SK-N-SH (cell line): ENCODE measurements at regions not wholly inside any gene's neighbourhood (a gene's known extent, or its start where the extent isn't known, plus 50 kb on each side); places are given as distances from the start of the nearest gene placed in this dataset.
"Not testable (repeated sequence)": the region's sequence is repeated elsewhere in the genome, so short reads cannot be mapped to it uniquely, and the experiment has no call there.

Experiments used
- CTCF ChIA-PET: fragments of 300-600, 350-600 bp; formaldehyde crosslinking; extraction: SDS; loops from one replicate; lab custom pipeline; 2021; lab: Yijun Ruan, JAX
- POLR2A ChIA-PET: fragments of 350-600 bp; sonication (Branson Sonifier 250); formaldehyde crosslinking; extraction: SDS; loops from one replicate; lab custom pipeline; 2020; ENCODE audit warnings: antibody characterized with exemption, inconsistent platforms; lab: Yijun Ruan, JAX
- DNase-seq: peaks from one replicate; pipeline ENCODE4 v3.0.0; 2012
- H2AFZ ChIP-seq: fragments of 200-600 bp; sonication (generic); 2 replicates; pipeline ENCODE4 v1.8.1; 2016; ENCODE audit warnings: antibody characterized with exemption, mild to moderate bottlenecking, low read depth
- H3F3A ChIP-seq: fragments of 200-600 bp; sonication (generic); replicated peaks from 2 replicates; pipeline ENCODE3; 2016; ENCODE audit warnings: antibody characterized with exemption, mild to moderate bottlenecking; ENCODE audit not compliant: insufficient read depth
- H3K27ac ChIP-seq, 2 experiments: fragments of 200-500 bp in 1 of 2; fragments of 200-600 bp in 1 of 2; sonication (Bioruptor generic) in 1 of 2; sonication (generic), shearing (Covaris generic) in 1 of 2; 2 replicates each; pipeline versions ENCODE4 v1.5.1 to v1.6.1; 2014 to 2016; ENCODE audit warnings: low read depth in 2 of 2, inconsistent platforms in 1 of 2, low read length in 1 of 2, mild to moderate bottlenecking in 1 of 2, mixed read lengths in 1 of 2
- H3K27me3 ChIP-seq: fragments of 200-600 bp; sonication (generic), shearing (Covaris generic); 2 replicates; pipeline ENCODE4 v1.6.1; 2016; ENCODE audit warnings: mixed run types; ENCODE audit not compliant: insufficient read depth
- H3K36me3 ChIP-seq, 2 experiments: fragments of 200-500 bp in 1 of 2; fragments of 200-600 bp in 1 of 2; sonication (Bioruptor generic) in 1 of 2; sonication (generic) in 1 of 2; replicated peaks in 1 of 2; 2 replicates each; pipeline versions ENCODE3 to v1.5.1; 2014 to 2016; ENCODE audit warnings: low read length in 1 of 2, mild to moderate bottlenecking in 1 of 2; ENCODE audit not compliant: insufficient read depth in 2 of 2, control insufficient read depth in 1 of 2
- H3K4me1 ChIP-seq, 2 experiments: fragments of 200-500 bp in 1 of 2; fragments of 200-600 bp in 1 of 2; sonication (Bioruptor generic) in 1 of 2; sonication (generic), shearing (Covaris generic) in 1 of 2; 2 replicates each; pipeline versions ENCODE4 v1.5.1 to v1.6.1; 2014 to 2016; ENCODE audit warnings: low read depth in 1 of 2, low read length in 1 of 2, mixed run types in 1 of 2; ENCODE audit not compliant: insufficient read depth in 2 of 2, control insufficient read depth in 1 of 2
- H3K4me2 ChIP-seq: fragments of 200-600 bp; sonication (generic), shearing (Covaris generic); 2 replicates; pipeline ENCODE4 v1.6.1; 2017; ENCODE audit warnings: mixed run types
- H3K4me3 ChIP-seq, 2 experiments: fragments of 200-500 bp in 1 of 2; fragments of 200-600 bp in 1 of 2; sonication (Bioruptor generic) in 1 of 2; sonication (generic), shearing (Covaris generic) in 1 of 2; 2 replicates each; pipeline versions ENCODE4 v1.5.1 to v1.8.1; 2014 to 2016; ENCODE audit warnings: low read depth in 2 of 2, inconsistent platforms in 1 of 2, low read length in 1 of 2, mild to moderate bottlenecking in 1 of 2, mixed read lengths in 1 of 2, moderate library complexity in 1 of 2
- H3K79me2 ChIP-seq: fragments of 200-600 bp; sonication (generic); 2 replicates; pipeline ENCODE4 v1.8.1; 2017; ENCODE audit warnings: mild to moderate bottlenecking; ENCODE audit not compliant: insufficient read depth
- H3K9ac ChIP-seq: fragments of 200-600 bp; sonication (generic); 2 replicates; pipeline ENCODE4 v1.6.1; 2017; ENCODE audit warnings: mixed run types
- H3K9me2 ChIP-seq: fragments of 200-600 bp; sonication (generic); 2 replicates; pipeline ENCODE4 v1.6.1; 2017; ENCODE audit warnings: mixed run types
- H3K9me3 ChIP-seq: fragments of 200-600 bp; sonication (generic); 2 replicates; pipeline ENCODE4 v1.6.1; 2017; ENCODE audit warnings: mixed run types, mild to moderate bottlenecking, moderate library complexity
- H4K20me1 ChIP-seq: fragments of 200-600 bp; sonication (generic); 2 replicates; pipeline ENCODE4 v1.6.1; 2017; ENCODE audit warnings: mild to moderate bottlenecking, mixed run types; ENCODE audit not compliant: insufficient read depth
- EP300 ChIP-seq, 2 experiments: IDR thresholded peaks; 2 replicates each; pipeline versions ENCODE4 v1.4.0 to v1.6.1; 2012; ENCODE audit warnings: borderline replicate concordance in 1 of 2, low read depth in 1 of 2, low read length in 1 of 2
- FOSL2 ChIP-seq: IDR thresholded peaks from 2 replicates; pipeline ENCODE4 v1.4.0; 2012; ENCODE audit warnings: low read depth, mild to moderate bottlenecking, moderate library complexity, borderline replicate concordance
- FOXJ3 ChIP-seq: sonication (generic); formaldehyde crosslinking; IDR thresholded peaks from 2 replicates; pipeline ENCODE4 v1.5.1; 2020; ENCODE audit warnings: mild to moderate bottlenecking, missing genetic modification reagents
- GATA2 ChIP-seq: sonication (generic); formaldehyde crosslinking; IDR thresholded peaks from 2 replicates; pipeline ENCODE4 v1.5.0; 2020; ENCODE audit warnings: mild to moderate bottlenecking, missing genetic modification reagents
- NFIC ChIP-seq: IDR thresholded peaks from 2 replicates; pipeline ENCODE4 v1.4.0; 2012; ENCODE audit warnings: borderline replicate concordance
- POLR2AphosphoS5 ChIP-seq: IDR thresholded peaks from 2 replicates; pipeline ENCODE4 v1.6.1; 2012; ENCODE audit warnings: low read depth, low read length
- RAD21 ChIP-seq: IDR thresholded peaks from 2 replicates; pipeline ENCODE4 v1.6.1; 2012; ENCODE audit warnings: mild to moderate bottlenecking, low read length
- REST ChIP-seq: IDR thresholded peaks from 2 replicates; pipeline ENCODE4 v1.6.1; 2012; ENCODE audit warnings: mild to moderate bottlenecking, low read depth, low read length, moderate library complexity
- RFX5 ChIP-seq: IDR thresholded peaks from 2 replicates; pipeline ENCODE4 v1.6.1; 2012; ENCODE audit warnings: mild to moderate bottlenecking, improper control_type of control experiment, low read length
- RXRA ChIP-seq: IDR thresholded peaks from 2 replicates; pipeline ENCODE4 v1.4.0; 2012; ENCODE audit warnings: low read depth, mild to moderate bottlenecking, borderline replicate concordance
- TAF1 ChIP-seq: IDR thresholded peaks from 2 replicates; pipeline ENCODE4 v1.6.1; 2012; ENCODE audit warnings: low read depth, mild to moderate bottlenecking, low read length, moderate library complexity, borderline replicate concordance
- TEAD4 ChIP-seq: IDR thresholded peaks from 2 replicates; pipeline ENCODE4 v1.4.0; 2012; ENCODE audit warnings: mild to moderate bottlenecking, borderline replicate concordance; ENCODE audit not compliant: insufficient read depth
- USF2 ChIP-seq: fragments of 150-350 bp; IDR thresholded peaks from 2 replicates; pipeline ENCODE4 v1.6.1; 2017; ENCODE audit warnings: antibody characterized with exemption, low read length, low read depth, borderline replicate concordance
- WGBS: methylation state at CpG from one replicate; pipeline ENCODE4 v1.1.6; 2017; ENCODE audit warnings: low lambda C conversion rate; 5-methylcytosine and 5-hydroxymethylcytosine counted together
- TF ChIP-seq, protein P1 (sequence below): IDR thresholded peaks from 2 replicates; pipeline ENCODE4 v1.4.0; 2012; ENCODE audit warnings: low read depth, borderline replicate concordance
- TF ChIP-seq, protein P2 (sequence below): IDR thresholded peaks from 2 replicates; pipeline ENCODE4 v1.4.0; 2012; ENCODE audit warnings: low read depth, borderline replicate concordance
- TF ChIP-seq, protein P3 (sequence below): IDR thresholded peaks from 2 replicates; pipeline ENCODE4 v1.4.0; 2012; ENCODE audit warnings: low read depth

DNA sequence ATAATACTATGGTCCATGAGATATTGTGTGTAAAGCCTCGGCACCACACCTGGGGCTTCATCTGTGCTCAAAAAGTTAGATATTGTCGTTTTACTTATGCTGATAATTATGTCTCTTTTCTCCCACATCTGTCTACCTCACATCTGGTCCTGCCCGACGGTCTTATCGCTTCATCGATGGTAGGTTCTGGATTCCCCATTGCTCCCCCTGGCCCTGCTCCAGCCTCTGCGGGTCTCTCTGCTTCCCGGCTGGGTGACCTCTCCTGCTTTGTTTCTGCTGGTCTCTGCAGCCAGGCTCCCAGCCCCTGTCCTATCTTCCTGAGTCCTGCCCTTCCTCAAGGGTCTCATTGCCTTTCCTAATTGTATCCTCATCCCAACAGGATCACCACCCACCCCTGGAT is 294.2 kb downstream of the NDUFA10 start (continued):
- no peak for TF ChIP-seq FOSL2
- TF ChIP-seq, all 33 proteins: peak for 2

DNA sequence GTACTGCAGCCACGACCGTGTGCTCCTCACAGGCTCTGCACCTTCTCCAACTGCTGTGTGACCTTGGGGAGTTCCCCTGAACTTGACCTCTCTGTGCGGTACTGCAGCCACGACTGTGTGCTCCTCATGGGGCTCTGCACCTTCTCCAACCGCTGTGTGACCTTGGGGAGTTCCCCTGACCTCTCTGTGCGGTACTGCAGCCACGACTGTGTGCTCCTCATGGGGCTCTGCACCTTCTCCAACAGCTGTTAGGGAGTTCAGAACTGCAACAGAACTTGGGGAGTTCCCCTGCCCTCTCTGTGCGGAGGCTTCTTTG is 294.6 kb downstream of the NDUFA10 start:
- H3K4me2 ChIP-seq, H3K79me2 ChIP-seq, H3F3A ChIP-seq, H3K36me3 ChIP-seq, DNase-seq, POLR2A ChIA-PET, H3K27ac ChIP-seq, H3K9me2 ChIP-seq, H2AFZ ChIP-seq, H3K27me3 ChIP-seq, H3K9ac ChIP-seq, H3K9me3 ChIP-seq, H3K4me3 ChIP-seq, H4K20me1 ChIP-seq: not testable (repeated sequence)
- CTCF ChIA-PET, result interaction anchor here (0.6 to 1.2 kb wide), 2 partner anchors 10 to 167 kb away, joined by 3 read pairs; no protein-coding TSS in a partner anchor
- H3K4me1 ChIP-seq, result peaks cover 0 to 43% of the 10 kb centered on the region in 2 experiments; a peak in 1 of 4 replicates
- 31% methylated on average over 5 of the region's 8 CpGs for WGBS

DNA sequence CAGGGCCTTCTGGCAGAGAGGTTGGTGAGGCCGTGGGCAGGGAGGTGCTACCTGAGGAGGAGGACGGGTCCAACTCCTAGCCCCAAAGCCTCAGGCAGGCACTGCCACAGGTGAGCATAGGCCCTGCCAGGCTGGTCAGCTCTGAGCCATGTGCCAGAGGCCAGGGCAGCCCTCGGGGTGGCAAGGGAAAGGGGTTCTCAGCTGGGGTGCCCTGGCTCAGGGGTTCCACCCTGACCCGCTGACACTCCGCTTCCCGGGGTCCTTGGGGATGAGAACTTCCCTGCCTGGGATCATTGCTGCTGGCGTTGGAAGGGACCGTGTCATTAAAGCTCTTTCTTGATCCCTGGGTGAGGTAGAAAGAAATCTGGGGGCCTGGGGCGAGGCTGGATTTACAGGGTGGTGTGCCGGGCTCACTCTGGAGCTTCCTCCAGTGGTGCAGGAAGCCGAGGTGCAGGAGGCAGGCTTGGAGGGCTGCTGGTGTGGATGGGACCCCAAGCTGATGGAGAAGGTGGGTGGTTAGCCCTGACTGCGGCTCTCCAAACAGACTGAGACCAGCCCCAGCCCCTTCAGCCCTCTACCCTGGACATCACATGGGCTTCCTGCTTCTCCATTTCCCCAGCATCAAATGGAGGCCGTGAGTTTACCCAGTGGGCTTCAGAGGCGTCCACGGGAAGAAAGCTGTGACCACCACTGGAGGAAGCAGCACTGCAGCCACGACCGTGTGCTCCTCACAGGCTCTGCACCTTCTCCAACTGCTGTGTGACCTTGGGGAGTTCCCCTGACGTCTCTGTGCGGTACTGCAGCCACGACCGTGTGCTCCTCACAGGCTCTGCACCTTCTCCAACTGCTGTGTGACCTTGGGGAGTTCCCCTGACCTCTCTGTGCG is 295.2 kb downstream of the NDUFA10 start:
- Histone ChIP-seq H3K4me3 (no peak overlapping the region), H3K9ac (no peak overlapping the region), H3K9me2 (no peaks in the 10 kb centered on the region), H2AFZ (no peak overlapping the region), H3K36me3 (no peaks in the 10 kb centered on the region), H3K4me2 (no peak overlapping the region), H3K9me3 (no peaks in the 10 kb centered on the region), H3F3A (no peaks in the 10 kb centered on the region), H3K79me2 (no peaks in the 10 kb centered on the region), H3K27me3 (no peaks in the 10 kb centered on the region), H3K4me1 (peaks cover 0 to 41% of the 10 kb centered on the region in 2 experiments; a peak in 1 of 4 replicates), H4K20me1 (no peaks in the 10 kb centered on the region), H3K27ac (no peak overlapping the region)
- TF ChIP-seq, protein P1, sequence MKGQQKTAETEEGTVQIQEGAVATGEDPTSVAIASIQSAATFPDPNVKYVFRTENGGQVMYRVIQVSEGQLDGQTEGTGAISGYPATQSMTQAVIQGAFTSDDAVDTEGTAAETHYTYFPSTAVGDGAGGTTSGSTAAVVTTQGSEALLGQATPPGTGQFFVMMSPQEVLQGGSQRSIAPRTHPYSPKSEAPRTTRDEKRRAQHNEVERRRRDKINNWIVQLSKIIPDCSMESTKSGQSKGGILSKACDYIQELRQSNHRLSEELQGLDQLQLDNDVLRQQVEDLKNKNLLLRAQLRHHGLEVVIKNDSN, result no peak
- TF ChIP-seq POLR2AphosphoS5 (no peak), NFIC (no peak), TAF1 (no peak), TEAD4 (no peak), FOXJ3 (CRISPR knock-in tag) (no peak), REST (no peak), EP300 (IDR thresholded peaks at IDR 0.05; ENCODE audit: borderline replicate concordance in 1 of 2, low read depth in 1 of 2, low read length in 1 of 2) (no peak), USF2 (no peak), RXRA (no peak), GATA2 (no peak), RFX5 (no peak), RAD21 (no peak)
- TF ChIP-seq, protein P2, sequence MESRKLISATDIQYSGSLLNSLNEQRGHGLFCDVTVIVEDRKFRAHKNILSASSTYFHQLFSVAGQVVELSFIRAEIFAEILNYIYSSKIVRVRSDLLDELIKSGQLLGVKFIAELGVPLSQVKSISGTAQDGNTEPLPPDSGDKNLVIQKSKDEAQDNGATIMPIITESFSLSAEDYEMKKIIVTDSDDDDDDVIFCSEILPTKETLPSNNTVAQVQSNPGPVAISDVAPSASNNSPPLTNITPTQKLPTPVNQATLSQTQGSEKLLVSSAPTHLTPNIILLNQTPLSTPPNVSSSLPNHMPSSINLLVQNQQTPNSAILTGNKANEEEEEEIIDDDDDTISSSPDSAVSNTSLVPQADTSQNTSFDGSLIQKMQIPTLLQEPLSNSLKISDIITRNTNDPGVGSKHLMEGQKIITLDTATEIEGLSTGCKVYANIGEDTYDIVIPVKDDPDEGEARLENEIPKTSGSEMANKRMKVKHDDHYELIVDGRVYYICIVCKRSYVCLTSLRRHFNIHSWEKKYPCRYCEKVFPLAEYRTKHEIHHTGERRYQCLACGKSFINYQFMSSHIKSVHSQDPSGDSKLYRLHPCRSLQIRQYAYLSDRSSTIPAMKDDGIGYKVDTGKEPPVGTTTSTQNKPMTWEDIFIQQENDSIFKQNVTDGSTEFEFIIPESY, result no peak
- TF ChIP-seq, protein P3, sequence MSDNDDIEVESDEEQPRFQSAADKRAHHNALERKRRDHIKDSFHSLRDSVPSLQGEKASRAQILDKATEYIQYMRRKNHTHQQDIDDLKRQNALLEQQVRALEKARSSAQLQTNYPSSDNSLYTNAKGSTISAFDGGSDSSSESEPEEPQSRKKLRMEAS, result no peak
- WGBS, result 43% methylated on average over 14 of the region's 22 CpGs
- no peak for DNase-seq
- POLR2A ChIA-PET, result no interaction called here
- CTCF ChIA-PET, result interaction anchor here (0.6 to 1.2 kb wide), 3 partner anchors 11 to 168 kb away, joined by 3 read pairs; no protein-coding TSS in a partner anchor
